ENCODE measurements at regions not wholly inside any gene's neighbourhood (a gene's known extent, or its start where the extent isn't known, plus 50 kb on each side); places are given as distances from the start of the nearest gene placed in this dataset.
"Not testable (repeated sequence)": the region's sequence is repeated elsewhere in the genome, so short reads cannot be mapped to it uniquely, and the experiment has no call there.

GRCh38 chr2:90295036-90295750, 1603.7 kb downstream of the RPIA start:
- DNase-seq (ENCODE audit: low spot score); CTCF ChIA-PET; H3K27ac ChIP-seq; POLR2A ChIA-PET (ENCODE audit: low non-redundant PET): not testable (repeated sequence)

- CTCF ChIA-PET; H3K27ac ChIP-seq; POLR2A ChIA-PET (ENCODE audit: low non-redundant PET); DNase-seq (ENCODE audit: low spot score): not testable (repeated sequence)
Observed at GRCh38 chr2:90296484-90296777, 1605.0 kb downstream of the RPIA start.

- H3K27ac ChIP-seq; CTCF ChIA-PET; POLR2A ChIA-PET (ENCODE audit: low non-redundant PET); DNase-seq (ENCODE audit: low spot score): not testable (repeated sequence)
Observed at GRCh38 chr2:90297701-90298100, 1606.2 kb downstream of the RPIA start.

GRCh38 chr2:90298126-90298755, 1606.8 kb downstream of the RPIA start:
- CTCF ChIA-PET; DNase-seq (ENCODE audit: low spot score); H3K27ac ChIP-seq; POLR2A ChIA-PET (ENCODE audit: low non-redundant PET): not testable (repeated sequence)

GRCh38 chr2:90298983-90299382, 1607.5 kb downstream of the RPIA start:
- CTCF ChIA-PET; POLR2A ChIA-PET (ENCODE audit: low non-redundant PET); H3K27ac ChIP-seq; DNase-seq (ENCODE audit: low spot score): not testable (repeated sequence)

GRCh38 chr2:90322982-90323381, 1631.5 kb downstream of the RPIA start:
- POLR2A ChIA-PET (ENCODE audit: low non-redundant PET); CTCF ChIA-PET; DNase-seq (ENCODE audit: low spot score); H3K27ac ChIP-seq: not testable (repeated sequence)

- POLR2A ChIA-PET (ENCODE audit: low non-redundant PET); CTCF ChIA-PET; DNase-seq (ENCODE audit: low spot score); H3K27ac ChIP-seq: not testable (repeated sequence)
Observed at GRCh38 chr2:90323612-90324558, 1632.4 kb downstream of the RPIA start.

- POLR2A ChIA-PET (ENCODE audit: low non-redundant PET); H3K27ac ChIP-seq; CTCF ChIA-PET; DNase-seq (ENCODE audit: low spot score): not testable (repeated sequence)
Observed at GRCh38 chr2:90324672-90325071, 1633.2 kb downstream of the RPIA start.

GRCh38 chr2:90325796-90326353, 1634.4 kb downstream of the RPIA start:
- DNase-seq (ENCODE audit: low spot score); H3K27ac ChIP-seq; POLR2A ChIA-PET (ENCODE audit: low non-redundant PET); CTCF ChIA-PET: not testable (repeated sequence)

GRCh38 chr2:90355546-90355945, 1664.1 kb downstream of the RPIA start:
- CTCF ChIA-PET; DNase-seq (ENCODE audit: low spot score); POLR2A ChIA-PET (ENCODE audit: low non-redundant PET); H3K27ac ChIP-seq: not testable (repeated sequence)

GRCh38 chr2:90359344-90359743, 1667.9 kb downstream of the RPIA start:
- DNase-seq (ENCODE audit: low spot score); H3K27ac ChIP-seq; POLR2A ChIA-PET (ENCODE audit: low non-redundant PET); CTCF ChIA-PET: not testable (repeated sequence)

GRCh38 chr2:90359887-90360730, 1668.6 kb downstream of the RPIA start:
- CTCF ChIA-PET; H3K27ac ChIP-seq; DNase-seq (ENCODE audit: low spot score); POLR2A ChIA-PET (ENCODE audit: low non-redundant PET): not testable (repeated sequence)

- POLR2A ChIA-PET (ENCODE audit: low non-redundant PET): not testable (repeated sequence)
Observed at GRCh38 chr2:90360731-90361035, 1669.2 kb downstream of the RPIA start.

More at GRCh38 chr2:90360731-90361035, 1669.2 kb downstream of the RPIA start:
- CTCF ChIA-PET; DNase-seq (ENCODE audit: low spot score); H3K27ac ChIP-seq: not testable (repeated sequence)
